MM.1S (cell line): ENCODE measurements at regions not wholly inside any gene's neighbourhood (a gene's known extent, or its start where the extent isn't known, plus 50 kb on each side); places are given as distances from the start of the nearest gene placed in this dataset.

Experiments
- EZH2phosphoT487 ChIP-seq: fragments of 300-600 bp; sonication (generic); IDR thresholded peaks from 2 replicates; pipeline ENCODE4 v1.6.1; 2018; ENCODE audit warnings: antibody characterized with exemption, low read length
- TF ChIP-seq, protein P1 (sequence below): fragments of 300-600 bp; sonication (generic); IDR thresholded peaks from 2 replicates; pipeline ENCODE4 v1.5.1; 2016; ENCODE audit warnings: antibody characterized with exemption, low read length, mixed read lengths

GRCh38 chr12:83326666-83327065 lies 640.0 kb downstream of the TMTC2 start:
- TF ChIP-seq, protein P1, sequence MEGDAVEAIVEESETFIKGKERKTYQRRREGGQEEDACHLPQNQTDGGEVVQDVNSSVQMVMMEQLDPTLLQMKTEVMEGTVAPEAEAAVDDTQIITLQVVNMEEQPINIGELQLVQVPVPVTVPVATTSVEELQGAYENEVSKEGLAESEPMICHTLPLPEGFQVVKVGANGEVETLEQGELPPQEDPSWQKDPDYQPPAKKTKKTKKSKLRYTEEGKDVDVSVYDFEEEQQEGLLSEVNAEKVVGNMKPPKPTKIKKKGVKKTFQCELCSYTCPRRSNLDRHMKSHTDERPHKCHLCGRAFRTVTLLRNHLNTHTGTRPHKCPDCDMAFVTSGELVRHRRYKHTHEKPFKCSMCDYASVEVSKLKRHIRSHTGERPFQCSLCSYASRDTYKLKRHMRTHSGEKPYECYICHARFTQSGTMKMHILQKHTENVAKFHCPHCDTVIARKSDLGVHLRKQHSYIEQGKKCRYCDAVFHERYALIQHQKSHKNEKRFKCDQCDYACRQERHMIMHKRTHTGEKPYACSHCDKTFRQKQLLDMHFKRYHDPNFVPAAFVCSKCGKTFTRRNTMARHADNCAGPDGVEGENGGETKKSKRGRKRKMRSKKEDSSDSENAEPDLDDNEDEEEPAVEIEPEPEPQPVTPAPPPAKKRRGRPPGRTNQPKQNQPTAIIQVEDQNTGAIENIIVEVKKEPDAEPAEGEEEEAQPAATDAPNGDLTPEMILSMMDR, result no peak
- no peak for TF ChIP-seq EZH2phosphoT487
